ELR (cell line): ENCODE measurements at regions not wholly inside any gene's neighbourhood (a gene's known extent, or its start where the extent isn't known, plus 50 kb on each side); places are given as distances from the start of the nearest gene placed in this dataset.
"Not testable (repeated sequence)": the region's sequence is repeated elsewhere in the genome, so short reads cannot be mapped to it uniquely, and the experiment has no call there.

ENCODE experiments used
- DNase-seq: peaks from one replicate; pipeline ENCODE4 v3.0.0-alpha.2; 2015; ENCODE audit warnings: low read depth

GRCh38 chr14:65834812-65835211, 422.3 kb downstream of the FUT8 start:
- no peak for DNase-seq

- no peak for DNase-seq
These were observed 423.0 kb downstream of the FUT8 start for GRCh38 chr14:65835501-65835900.

GRCh38 chr14:65838565-65838964, 426.0 kb downstream of the FUT8 start:
- DNase-seq = no peak

GRCh38 chr14:65840118-65840751, 427.7 kb downstream of the FUT8 start:
- no peak for DNase-seq

GRCh38 chr14:65840786-65841185, 428.3 kb downstream of the FUT8 start:
- DNase-seq = no peak

GRCh38 chr14:65846196-65846868, 433.8 kb downstream of the FUT8 start:
- peak; percentile 12 for DNase-seq

- peak; percentile 6 for DNase-seq
These were observed 434.7 kb downstream of the FUT8 start for GRCh38 chr14:65847075-65847847.

- not testable (repeated sequence) for DNase-seq
These were observed 435.4 kb downstream of the FUT8 start for GRCh38 chr14:65847931-65848330.

- no peak for DNase-seq
These were observed 436.6 kb downstream of the FUT8 start for GRCh38 chr14:65849091-65849490.

GRCh38 chr14:65849558-65849957, 437.0 kb downstream of the FUT8 start:
- no peak for DNase-seq

GRCh38 chr14:65850429-65851135, 438.1 kb downstream of the FUT8 start:
- peak; percentile 3 for DNase-seq

- no peak for DNase-seq
These were observed 440.2 kb downstream of the FUT8 start for GRCh38 chr14:65852689-65853088.

GRCh38 chr14:65853407-65853955, 441.0 kb downstream of the FUT8 start:
- no peak for DNase-seq

GRCh38 chr14:65854215-65854614, 441.7 kb downstream of the FUT8 start:
- DNase-seq = no peak

GRCh38 chr14:65860956-65861611, 448.6 kb downstream of the FUT8 start:
- no peak for DNase-seq

- DNase-seq = no peak
These were observed 452.0 kb downstream of the FUT8 start for GRCh38 chr14:65864549-65864948.

- DNase-seq = no peak
These were observed 452.5 kb downstream of the FUT8 start for GRCh38 chr14:65864984-65865383.

GRCh38 chr14:65866448-65866847, 453.9 kb downstream of the FUT8 start:
- DNase-seq = no peak

GRCh38 chr14:65866886-65867285, 454.4 kb downstream of the FUT8 start:
- no peak for DNase-seq

- DNase-seq = no peak
These were observed 454.8 kb downstream of the FUT8 start for GRCh38 chr14:65867333-65867732.

GRCh38 chr14:65872536-65872935, 460.0 kb downstream of the FUT8 start:
- no peak for DNase-seq

GRCh38 chr14:65877166-65877565, 464.6 kb downstream of the FUT8 start:
- DNase-seq = no peak
